ENCODE measurements at regions not wholly inside any gene's neighbourhood (a gene's known extent, or its start where the extent isn't known, plus 50 kb on each side); places are given as distances from the start of the nearest gene placed in this dataset.

GRCh38 chr16:47991491-47991890, 164.3 kb downstream of the ABCC12 start:
- DNase-seq (ENCODE audit: low read depth) = no peak
- no peak overlapping the region for H3K4me3 ChIP-seq (ENCODE audit: low read length)
- TF ChIP-seq CTCF (conservative IDR thresholded peaks at IDR 0.05; ENCODE audit: low read length) = no peak

- no peak for TF ChIP-seq CTCF (conservative IDR thresholded peaks at IDR 0.05; ENCODE audit: low read length)
- DNase-seq (ENCODE audit: low read depth) = no peak
- H3K4me3 ChIP-seq (ENCODE audit: low read length) = no peak overlapping the region
Measured at GRCh38 chr16:47990676-47991075, 165.1 kb downstream of the ABCC12 start.

GRCh38 chr16:47987136-47987535, 168.7 kb downstream of the ABCC12 start:
- no peak for DNase-seq (ENCODE audit: low read depth)
- H3K4me3 ChIP-seq (ENCODE audit: low read length) = no peak overlapping the region
- TF ChIP-seq CTCF (conservative IDR thresholded peaks at IDR 0.05; ENCODE audit: low read length) = no peak

- no peak for TF ChIP-seq CTCF (conservative IDR thresholded peaks at IDR 0.05; ENCODE audit: low read length)
- no peak for DNase-seq (ENCODE audit: low read depth)
- H3K4me3 ChIP-seq (ENCODE audit: low read length) = no peak overlapping the region
Measured at GRCh38 chr16:47986031-47986430, 169.8 kb downstream of the ABCC12 start.

- no peak overlapping the region for H3K4me3 ChIP-seq (ENCODE audit: low read length)
- no peak for DNase-seq (ENCODE audit: low read depth)
- TF ChIP-seq CTCF (conservative IDR thresholded peaks at IDR 0.05; ENCODE audit: low read length) = no peak
Measured at GRCh38 chr16:47984669-47985068, 171.1 kb downstream of the ABCC12 start.

GRCh38 chr16:47983999-47984580, 171.7 kb downstream of the ABCC12 start:
- no peak for TF ChIP-seq CTCF (conservative IDR thresholded peaks at IDR 0.05; ENCODE audit: low read length)
- DNase-seq (ENCODE audit: low read depth) = no peak
- H3K4me3 ChIP-seq (ENCODE audit: low read length) = no peak overlapping the region

DNA sequence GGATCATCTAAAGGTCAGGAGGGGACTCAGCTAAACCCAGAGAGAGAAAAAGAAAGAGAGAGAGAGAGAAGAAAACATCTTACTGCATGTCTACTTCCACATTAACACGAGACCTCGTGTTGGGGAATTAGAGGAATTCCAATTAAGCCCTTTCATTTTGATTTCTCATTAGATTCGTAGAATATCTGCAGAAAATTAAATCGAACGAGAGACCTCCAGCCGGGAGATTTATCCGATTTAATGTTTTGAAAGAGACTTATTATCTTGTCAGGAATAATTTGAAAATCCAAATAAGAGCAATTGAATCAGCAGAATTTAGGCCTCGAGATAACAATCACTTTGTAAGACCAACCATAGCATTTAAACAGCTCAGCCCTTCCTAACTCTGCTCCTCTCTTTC, 175.6 kb downstream of the ABCC12 start:
- DNase-seq (ENCODE audit: low read depth) = no peak
- no peak for TF ChIP-seq CTCF (conservative IDR thresholded peaks at IDR 0.05; ENCODE audit: low read length)
- no peak overlapping the region for H3K4me3 ChIP-seq (ENCODE audit: low read length)

Measured in AG10803 (cell line).